ENCODE measurements at regions not wholly inside any gene's neighbourhood (a gene's known extent, or its start where the extent isn't known, plus 50 kb on each side); places are given as distances from the start of the nearest gene placed in this dataset.

DNA sequence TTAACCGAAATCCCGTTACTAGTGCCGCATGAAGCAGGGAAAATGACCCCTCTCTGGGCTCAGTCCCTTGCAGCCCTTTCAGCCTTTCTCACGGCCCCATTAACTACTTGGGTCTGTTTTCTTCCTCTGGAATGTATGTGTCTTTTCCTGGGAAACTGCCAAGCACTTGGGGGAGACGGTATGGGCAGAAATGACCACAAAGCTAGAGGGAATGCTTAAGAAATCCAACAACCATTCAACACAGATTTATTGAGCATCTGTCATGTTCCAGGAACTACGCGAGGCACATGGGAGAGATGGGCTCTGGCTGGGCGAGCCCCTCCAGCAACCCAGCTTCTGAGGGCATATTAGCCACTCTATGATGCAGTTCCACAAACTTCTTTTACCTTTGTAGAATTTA lies 462.6 kb downstream of the BUD13 start:
- Histone ChIP-seq H3K4me1 (peaks cover 0 to 22% (median 12%) of the 10 kb centered on the region in 4 donors), H3K27ac (no peak overlapping the region), H3K4me3 (no peak overlapping the region), H3K27me3 (no peaks in the 10 kb centered on the region), H3K9me3 (no peaks in the 10 kb centered on the region), H3K36me3 (no peaks in the 10 kb centered on the region)
- no peak for DNase-seq (ENCODE audit: low spot score in 2 of 2)
- WGBS, 2 donors: 37 to 42% methylated on average over 8 of the region's 8 CpGs
- TF ChIP-seq EP300 (IDR thresholded peaks at IDR 0.05) (no peak), POLR2A (IDR thresholded peaks at IDR 0.05) (no peak), CTCF (IDR thresholded peaks at IDR 0.05) (no peak)

DNA sequence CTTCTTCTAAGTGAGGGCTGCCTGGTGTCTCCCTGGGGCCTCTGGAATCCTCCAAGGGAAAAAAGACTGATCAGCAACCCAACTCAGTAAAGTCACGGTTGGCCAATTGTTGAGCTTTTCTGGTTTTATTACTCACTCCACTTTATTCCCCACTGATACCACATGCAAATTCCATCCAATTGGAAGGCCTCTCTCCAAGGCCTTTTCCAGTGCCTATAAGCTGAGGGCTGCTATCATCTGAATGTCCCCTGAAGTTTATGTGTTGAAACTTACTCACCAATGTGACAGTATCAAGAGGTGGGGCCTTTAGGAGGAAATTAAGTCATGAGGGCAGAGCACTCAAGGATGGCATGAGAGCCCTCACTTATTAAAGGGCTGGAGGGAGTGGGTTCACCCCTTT lies 463.3 kb downstream of the BUD13 start:
- Histone ChIP-seq H3K27ac (no peak overlapping the region), H3K4me3 (no peak overlapping the region), H3K27me3 (no peaks in the 10 kb centered on the region), H3K4me1 (peaks cover 0 to 22% (median 12%) of the 10 kb centered on the region in 4 donors), H3K9me3 (no peaks in the 10 kb centered on the region), H3K36me3 (no peaks in the 10 kb centered on the region)
- 86 to 94% methylated on average over 1 of the region's 1 CpG for WGBS, 2 donors
- TF ChIP-seq EP300 (IDR thresholded peaks at IDR 0.05) (no peak), POLR2A (IDR thresholded peaks at IDR 0.05) (no peak), CTCF (IDR thresholded peaks at IDR 0.05) (no peak)
- DNase-seq (ENCODE audit: low spot score in 2 of 2): no peak

DNA sequence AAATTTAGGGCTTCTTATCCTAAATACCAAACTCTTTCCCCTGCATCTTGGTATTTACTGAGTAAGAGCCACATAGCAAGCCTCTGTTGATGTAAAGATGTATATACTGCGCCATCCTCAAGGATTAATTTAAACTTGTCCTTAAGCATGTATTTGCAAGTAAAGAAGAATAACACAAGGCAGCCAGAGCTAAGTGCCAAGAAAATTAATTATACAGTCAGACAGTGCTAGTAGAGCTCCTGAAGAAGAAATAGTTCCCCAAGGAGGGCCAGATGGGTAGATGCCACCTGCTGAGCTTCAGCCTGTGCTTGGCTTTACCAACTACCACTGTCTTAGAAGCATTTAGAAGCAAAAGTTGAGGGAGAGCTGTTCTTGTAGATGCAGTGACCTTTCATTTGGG lies 470.0 kb downstream of the BUD13 start:
- Histone ChIP-seq H3K9me3 (no peaks in the 10 kb centered on the region), H3K36me3 (no peaks in the 10 kb centered on the region), H3K27me3 (no peaks in the 10 kb centered on the region), H3K27ac (no peak overlapping the region), H3K4me1 (no peaks in the 10 kb centered on the region), H3K4me3 (no peak overlapping the region)
- 96 to 100% methylated on average over 1 of the region's 1 CpG for WGBS, 2 donors
- TF ChIP-seq POLR2A (IDR thresholded peaks at IDR 0.05) (no peak), EP300 (IDR thresholded peaks at IDR 0.05) (no peak), CTCF (IDR thresholded peaks at IDR 0.05) (no peak)
- no peak for DNase-seq (ENCODE audit: low spot score in 2 of 2)

GRCh38 chr11:116301141-116301540 lies 471.6 kb downstream of the BUD13 start:
- WGBS, 2 donors: 96 to 100% methylated on average over 1 of the region's 1 CpG
- no peak for DNase-seq (ENCODE audit: low spot score in 2 of 2)

DNA sequence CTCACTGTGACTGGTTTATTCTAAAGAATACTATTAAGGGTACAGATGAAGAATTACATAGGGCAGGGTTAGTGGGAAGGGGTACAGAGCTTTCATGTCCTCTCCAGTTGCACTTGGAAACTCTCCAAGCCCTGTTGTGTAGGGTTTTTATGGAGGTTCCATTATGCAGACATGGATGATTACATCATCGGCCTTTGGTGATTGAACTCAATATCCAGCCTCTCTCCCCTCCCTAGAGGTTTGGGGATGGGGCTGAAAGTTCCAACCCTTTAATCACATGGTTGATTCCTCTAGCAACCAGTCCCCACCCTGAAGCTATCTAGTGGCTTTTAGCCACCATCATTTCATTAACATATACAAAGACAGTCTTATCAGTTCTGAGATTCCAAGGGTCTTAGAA lies 472.6 kb downstream of the BUD13 start:
- DNase-seq (ENCODE audit: low spot score in 2 of 2): no peak
- 53 to 55% methylated on average over 1 of the region's 1 CpG for WGBS, 2 donors
- Histone ChIP-seq H3K27ac (no peak overlapping the region), H3K4me3 (no peak overlapping the region), H3K4me1 (no peaks in the 10 kb centered on the region), H3K27me3 (no peaks in the 10 kb centered on the region), H3K36me3 (no peaks in the 10 kb centered on the region), H3K9me3 (no peaks in the 10 kb centered on the region)
- no peak for TF ChIP-seq CTCF (IDR thresholded peaks at IDR 0.05)
- no peak for TF ChIP-seq POLR2A (IDR thresholded peaks at IDR 0.05)
- TF ChIP-seq EP300 (IDR thresholded peaks at IDR 0.05): no peak

More at GRCh38 chr11:116301141-116301540, 471.6 kb downstream of the BUD13 start:
- no peaks in the 10 kb centered on the region for H3K27me3 ChIP-seq
- H3K27ac ChIP-seq: no peak overlapping the region
- no peaks in the 10 kb centered on the region for H3K9me3 ChIP-seq
- no peak overlapping the region for H3K4me3 ChIP-seq
- no peaks in the 10 kb centered on the region for H3K4me1 ChIP-seq
- TF ChIP-seq POLR2A (IDR thresholded peaks at IDR 0.05): no peak
- TF ChIP-seq CTCF (IDR thresholded peaks at IDR 0.05): no peak
- no peaks in the 10 kb centered on the region for H3K36me3 ChIP-seq
